Body of pancreas (tissue), 4 donors: ENCODE measurements at regions not wholly inside any gene's neighbourhood (a gene's known extent, or its start where the extent isn't known, plus 50 kb on each side); places are given as distances from the start of the nearest gene placed in this dataset.
"Not testable (repeated sequence)": the region's sequence is repeated elsewhere in the genome, so short reads cannot be mapped to it uniquely, and the experiment has no call there.

Source experiments
- ATAC-seq: fragments of 150-250 bp; one replicate; pipeline ENCODE4 v1.9.1; 2016
- DNase-seq, 4 donors: peaks; one replicate each; pipeline ENCODE4 v3.0.0-alpha.2; 2019
- H3K27ac ChIP-seq, 4 donors: fragments of 200-600 bp; sonication (generic); 1 replicate in 3 of 4; 2 replicates in 1 of 4; pipeline versions ENCODE4 v1.5.1 to v1.6.1; 2016 to 2019; ENCODE audit warnings: mild to moderate bottlenecking in 1 of 4, mixed read lengths in 1 of 4, moderate library complexity in 1 of 4
- H3K27me3 ChIP-seq, 2 donors: fragments of 200-600 bp; sonication (generic); one replicate each; pipeline ENCODE4 v1.6.0; 2016; ENCODE audit warnings: mild to moderate bottlenecking in 1 of 2
- H3K36me3 ChIP-seq, 2 donors: fragments of 200-600 bp; sonication (generic); replicated peaks in 1 of 2; 2 replicates each; pipeline ENCODE4 v1.5.1; 2016; ENCODE audit warnings: low read depth in 2 of 2; ENCODE audit not compliant: insufficient read depth in 1 of 2
- H3K4me1 ChIP-seq: fragments of 200-600 bp; sonication (generic); one replicate; pipeline ENCODE4 v1.6.0; 2016
- H3K4me3 ChIP-seq, 2 donors: fragments of 200-600 bp; sonication (generic); 1 replicate in 1 of 2; 2 replicates in 1 of 2; pipeline ENCODE4 v1.5.1; 2016 to 2019
- H3K9me3 ChIP-seq, 3 donors: fragments of 200-600 bp; sonication (generic); 1 replicate in 2 of 3; 2 replicates in 1 of 3; pipeline ENCODE4 v1.5.1; 2016
- CTCF ChIP-seq, 7 experiments: fragments of 450-650 bp in 4 of 7; fragments of 200-600 bp in 3 of 7; sonication (generic) in 3 of 7; IDR thresholded peaks; one replicate each; pipeline ENCODE4 v1.5.1; 2016 to 2019; ENCODE audit warnings: antibody characterized with exemption in 7 of 7
- POLR2A ChIP-seq, 3 donors: fragments of 450-650 bp; IDR thresholded peaks; one replicate each; pipeline ENCODE4 v1.6.1; 2016; ENCODE audit warnings: antibody characterized with exemption in 3 of 3, mild to moderate bottlenecking in 2 of 3
- WGBS, 2 donors: methylation state at CpG; one replicate each; pipeline ENCODE4 v1.1.5; 2017; 5-methylcytosine and 5-hydroxymethylcytosine counted together
- intact Hi-C: fragments of 100-400 bp; cut with DNase I; formaldehyde crosslinking; loops from one replicate; pipeline ENCODE4 v1.15.1; 2023

GRCh38 chr10:2900530-2900929 is 166.8 kb upstream of the PFKP start:
- intact Hi-C loops, result no loop called here
- TF ChIP-seq POLR2A (IDR thresholded peaks at IDR 0.05) (no peak), CTCF (IDR thresholded peaks at IDR 0.05) (no peak)
- no peaks in the 10 kb centered on the region for H3K4me1 ChIP-seq
- no peak overlapping the region for H3K4me3 ChIP-seq
- WGBS, 2 donors, result 62 to 67% methylated on average over 3 to 6 of the region's 6 CpGs
- no peak overlapping the region for H3K27ac ChIP-seq
- H3K27me3 ChIP-seq, result no peaks in the 10 kb centered on the region
- DNase-seq, result no peak
- no peaks in the 10 kb centered on the region for H3K9me3 ChIP-seq
- ATAC-seq, result no peak
- no peaks in the 10 kb centered on the region for H3K36me3 ChIP-seq

GRCh38 chr10:2899246-2899951 is 167.9 kb upstream of the PFKP start:
- 61 to 62% methylated on average over 13 to 19 of the region's 19 CpGs for WGBS, 2 donors
- no peak for TF ChIP-seq CTCF (IDR thresholded peaks at IDR 0.05)
- TF ChIP-seq POLR2A (IDR thresholded peaks at IDR 0.05), result no peak
- intact Hi-C loops, result no loop called here
- DNase-seq (no peak), ATAC-seq (no peak)
- Histone ChIP-seq H3K4me3 (no peak overlapping the region), H3K9me3 (no peaks in the 10 kb centered on the region), H3K27me3 (no peaks in the 10 kb centered on the region), H3K4me1 (no peaks in the 10 kb centered on the region), H3K27ac (no peak overlapping the region), H3K36me3 (no peaks in the 10 kb centered on the region)

DNA sequence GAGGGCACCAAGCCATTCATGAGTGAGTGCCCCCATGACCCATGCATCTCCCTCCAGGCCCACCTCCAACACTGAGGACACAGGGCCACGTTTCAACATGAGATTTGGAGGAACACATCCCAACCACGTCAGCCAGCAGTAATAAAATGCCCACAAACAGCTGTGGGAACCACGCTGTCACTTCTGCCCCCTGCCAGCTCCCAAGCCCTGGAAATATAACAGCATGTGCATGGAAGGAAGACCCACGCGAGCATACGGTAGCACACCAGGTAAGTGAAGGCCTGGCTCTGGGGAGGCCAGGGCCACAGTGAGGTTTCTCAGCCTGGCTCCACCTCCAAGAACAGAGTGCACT is 168.9 kb upstream of the PFKP start:
- DNase-seq (no peak), ATAC-seq (no peak)
- TF ChIP-seq CTCF (IDR thresholded peaks at IDR 0.05) (no peak), POLR2A (IDR thresholded peaks at IDR 0.05) (no peak)
- H3K4me3 ChIP-seq, result no peak overlapping the region
- H3K27me3 ChIP-seq, result no peaks in the 10 kb centered on the region
- intact Hi-C loops, result no loop called here
- no peaks in the 10 kb centered on the region for H3K36me3 ChIP-seq
- 71 to 84% methylated on average over 6 of the region's 6 CpGs for WGBS, 2 donors
- no peak overlapping the region for H3K27ac ChIP-seq
- H3K4me1 ChIP-seq, result no peaks in the 10 kb centered on the region
- H3K9me3 ChIP-seq, result no peaks in the 10 kb centered on the region

GRCh38 chr10:2897619-2898508 is 169.5 kb upstream of the PFKP start:
- Histone ChIP-seq H3K9me3 (no peaks in the 10 kb centered on the region), H3K27ac (no peak overlapping the region), H3K36me3 (no peaks in the 10 kb centered on the region), H3K4me3 (no peak overlapping the region), H3K27me3 (no peaks in the 10 kb centered on the region), H3K4me1 (no peaks in the 10 kb centered on the region)
- WGBS, 2 donors, result 53 to 63% methylated on average over 13 of the region's 13 CpGs
- no peak for DNase-seq
- no peak for ATAC-seq
- TF ChIP-seq POLR2A (IDR thresholded peaks at IDR 0.05) (no peak), CTCF (IDR thresholded peaks at IDR 0.05) (no peak)
- intact Hi-C loops, result no loop called here

DNA sequence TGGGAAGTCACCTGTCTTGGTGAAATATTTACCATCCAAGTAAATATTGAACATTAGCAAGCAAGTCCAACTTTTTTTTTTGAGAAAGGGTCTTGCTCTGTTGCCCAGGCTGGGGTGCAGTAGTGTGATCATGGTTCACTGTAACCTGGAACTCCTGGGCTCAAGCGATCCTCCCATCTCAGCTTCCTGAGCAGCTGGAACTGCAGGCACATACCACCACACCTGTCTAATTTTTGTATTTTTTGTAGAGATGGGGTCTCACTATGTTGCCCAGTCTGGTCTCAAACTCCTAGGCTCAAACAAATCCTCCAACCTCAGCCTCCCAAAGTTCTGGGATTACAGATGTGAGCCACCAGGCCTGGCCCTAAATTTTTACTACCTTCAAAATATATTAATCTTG is 171.0 kb upstream of the PFKP start:
- DNase-seq, H3K9me3 ChIP-seq, ATAC-seq, intact Hi-C loops, H3K36me3 ChIP-seq, H3K27ac ChIP-seq, H3K4me1 ChIP-seq, H3K4me3 ChIP-seq, H3K27me3 ChIP-seq: not testable (repeated sequence)
- 86 to 100% methylated on average over 1 of the region's 1 CpG for WGBS, 2 donors
